ENCODE measurements at regions not wholly inside any gene's neighbourhood (a gene's known extent, or its start where the extent isn't known, plus 50 kb on each side); places are given as distances from the start of the nearest gene placed in this dataset.

DNA sequence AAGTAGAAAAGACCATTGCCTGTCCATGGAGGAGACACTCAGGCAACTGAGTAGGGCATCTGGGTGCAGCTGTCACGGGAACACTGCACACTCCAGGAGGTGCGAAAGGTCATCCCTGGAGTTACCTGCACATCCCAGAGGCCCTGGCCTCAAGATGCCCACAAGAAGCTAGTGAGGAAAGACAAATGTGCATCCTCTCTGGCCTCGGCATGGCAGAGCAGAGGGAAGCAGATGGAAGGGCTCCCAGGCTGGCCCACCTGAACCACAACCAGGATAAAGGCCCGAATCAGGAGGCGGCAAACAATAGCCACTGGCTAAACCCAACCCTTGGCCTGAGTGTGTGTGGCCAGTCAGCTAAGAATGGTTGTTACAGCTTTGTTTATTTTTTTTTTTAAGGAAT lies 231.7 kb downstream of the SYK start:
- H3K4me3 ChIP-seq (ENCODE audit: low read length), result no peak overlapping the region
- no peaks in the 10 kb centered on the region for H3K9me2 ChIP-seq (replicated peaks; ENCODE audit: control insufficient read depth, low read length)
- H3K27me3 ChIP-seq (ENCODE audit: control insufficient read depth, low read length), result peaks cover 11% of the 10 kb centered on the region
- H3K36me3 ChIP-seq (ENCODE audit: control insufficient read depth, low read length), result no peaks in the 10 kb centered on the region
- no peak overlapping the region for H3K4me2 ChIP-seq (ENCODE audit: low read length)
- no peaks in the 10 kb centered on the region for H4K20me1 ChIP-seq (ENCODE audit: control insufficient read depth, insufficient read depth, low read depth, low read length)
- H3K27ac ChIP-seq (ENCODE audit: low read depth, low read length), result no peak overlapping the region
- no peaks in the 10 kb centered on the region for H3K9me3 ChIP-seq (ENCODE audit: control insufficient read depth, insufficient read depth, low read length)
- H3K79me2 ChIP-seq (ENCODE audit: control insufficient read depth, low read length), result no peaks in the 10 kb centered on the region
- no peaks in the 10 kb centered on the region for H3F3A ChIP-seq (ENCODE audit: control insufficient read depth, insufficient read depth)
- peaks cover 36% of the 10 kb centered on the region for H3K4me1 ChIP-seq (ENCODE audit: control insufficient read depth, low read length)
- no peak for TF ChIP-seq EZH2phosphoT487 (IDR thresholded peaks at IDR 0.05; ENCODE audit: borderline replicate concordance, low read length)
- TF ChIP-seq, protein P1, sequence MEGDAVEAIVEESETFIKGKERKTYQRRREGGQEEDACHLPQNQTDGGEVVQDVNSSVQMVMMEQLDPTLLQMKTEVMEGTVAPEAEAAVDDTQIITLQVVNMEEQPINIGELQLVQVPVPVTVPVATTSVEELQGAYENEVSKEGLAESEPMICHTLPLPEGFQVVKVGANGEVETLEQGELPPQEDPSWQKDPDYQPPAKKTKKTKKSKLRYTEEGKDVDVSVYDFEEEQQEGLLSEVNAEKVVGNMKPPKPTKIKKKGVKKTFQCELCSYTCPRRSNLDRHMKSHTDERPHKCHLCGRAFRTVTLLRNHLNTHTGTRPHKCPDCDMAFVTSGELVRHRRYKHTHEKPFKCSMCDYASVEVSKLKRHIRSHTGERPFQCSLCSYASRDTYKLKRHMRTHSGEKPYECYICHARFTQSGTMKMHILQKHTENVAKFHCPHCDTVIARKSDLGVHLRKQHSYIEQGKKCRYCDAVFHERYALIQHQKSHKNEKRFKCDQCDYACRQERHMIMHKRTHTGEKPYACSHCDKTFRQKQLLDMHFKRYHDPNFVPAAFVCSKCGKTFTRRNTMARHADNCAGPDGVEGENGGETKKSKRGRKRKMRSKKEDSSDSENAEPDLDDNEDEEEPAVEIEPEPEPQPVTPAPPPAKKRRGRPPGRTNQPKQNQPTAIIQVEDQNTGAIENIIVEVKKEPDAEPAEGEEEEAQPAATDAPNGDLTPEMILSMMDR (IDR thresholded peaks at IDR 0.05; ENCODE audit: low read depth, low read length, poor library complexity, severe bottlenecking), result no peak

DNA sequence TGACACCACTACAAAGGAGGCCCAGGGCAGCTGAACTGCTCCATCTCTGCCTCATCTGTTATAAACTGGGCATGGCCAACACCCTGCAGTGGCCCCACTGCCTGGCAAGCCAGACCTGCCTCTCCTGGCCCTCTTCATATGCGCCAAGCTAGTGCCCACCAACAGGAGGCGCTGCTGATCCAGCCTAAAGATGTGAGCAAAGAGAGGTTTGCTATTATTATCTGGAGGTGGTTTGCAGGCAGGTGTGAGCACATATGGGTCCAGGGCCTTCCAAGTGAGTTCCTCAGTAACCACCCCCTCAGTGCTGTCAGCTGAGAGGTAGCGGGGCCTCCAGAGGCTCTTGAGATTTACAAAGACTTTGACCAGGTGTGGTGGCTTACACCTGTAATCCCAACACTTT lies 232.2 kb downstream of the SYK start:
- Histone ChIP-seq H4K20me1 (ENCODE audit: control insufficient read depth, insufficient read depth, low read depth, low read length) (no peaks in the 10 kb centered on the region), H3K79me2 (ENCODE audit: control insufficient read depth, low read length) (no peaks in the 10 kb centered on the region), H3K4me3 (ENCODE audit: low read length) (no peak overlapping the region), H3K4me2 (ENCODE audit: low read length) (no peak overlapping the region), H3K27ac (ENCODE audit: low read depth, low read length) (no peak overlapping the region), H3K9me3 (ENCODE audit: control insufficient read depth, insufficient read depth, low read length) (no peaks in the 10 kb centered on the region), H3K27me3 (ENCODE audit: control insufficient read depth, low read length) (peaks cover 11% of the 10 kb centered on the region), H3F3A (ENCODE audit: control insufficient read depth, insufficient read depth) (no peaks in the 10 kb centered on the region), H3K9me2 (replicated peaks; ENCODE audit: control insufficient read depth, low read length) (no peaks in the 10 kb centered on the region), H3K36me3 (ENCODE audit: control insufficient read depth, low read length) (no peaks in the 10 kb centered on the region), H3K4me1 (ENCODE audit: control insufficient read depth, low read length) (peaks cover 36% of the 10 kb centered on the region)
- no peak for TF ChIP-seq EZH2phosphoT487 (IDR thresholded peaks at IDR 0.05; ENCODE audit: borderline replicate concordance, low read length)
- TF ChIP-seq, protein P1 (IDR thresholded peaks at IDR 0.05; ENCODE audit: low read depth, low read length, poor library complexity, severe bottlenecking), result peak; percentile 93

DNA sequence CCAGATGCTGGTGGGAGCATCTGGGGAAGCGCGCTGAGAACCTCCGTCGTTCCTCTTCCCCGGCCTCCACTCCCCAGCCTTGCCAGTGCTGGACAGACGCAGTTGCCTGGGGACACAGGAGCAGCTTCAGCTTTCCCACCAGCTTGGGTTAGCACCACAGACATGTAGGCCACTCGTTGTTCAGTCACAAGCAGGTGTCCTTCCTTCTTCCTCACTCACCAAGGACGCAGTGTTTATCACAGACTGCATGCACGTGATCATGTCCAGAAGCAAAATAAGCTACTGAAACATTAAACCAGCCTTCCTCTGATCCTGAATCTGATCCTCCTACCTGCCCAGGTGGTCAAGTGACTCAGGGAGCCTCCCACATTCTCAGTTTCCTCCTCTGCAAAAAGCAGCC lies 232.9 kb downstream of the SYK start:
- Histone ChIP-seq H3K27me3 (ENCODE audit: control insufficient read depth, low read length) (peaks cover 11% of the 10 kb centered on the region), H3K4me3 (ENCODE audit: low read length) (no peak overlapping the region), H3K9me2 (replicated peaks; ENCODE audit: control insufficient read depth, low read length) (no peaks in the 10 kb centered on the region), H4K20me1 (ENCODE audit: control insufficient read depth, insufficient read depth, low read depth, low read length) (no peaks in the 10 kb centered on the region), H3K79me2 (ENCODE audit: control insufficient read depth, low read length) (no peaks in the 10 kb centered on the region), H3K4me1 (ENCODE audit: control insufficient read depth, low read length) (peaks cover 36% of the 10 kb centered on the region), H3F3A (ENCODE audit: control insufficient read depth, insufficient read depth) (no peaks in the 10 kb centered on the region), H3K36me3 (ENCODE audit: control insufficient read depth, low read length) (no peaks in the 10 kb centered on the region), H3K9me3 (ENCODE audit: control insufficient read depth, insufficient read depth, low read length) (no peaks in the 10 kb centered on the region), H3K4me2 (ENCODE audit: low read length) (no peak overlapping the region), H3K27ac (ENCODE audit: low read depth, low read length) (no peak overlapping the region)
- TF ChIP-seq, protein P1 (IDR thresholded peaks at IDR 0.05; ENCODE audit: low read depth, low read length, poor library complexity, severe bottlenecking), result no peak
- no peak for TF ChIP-seq EZH2phosphoT487 (IDR thresholded peaks at IDR 0.05; ENCODE audit: borderline replicate concordance, low read length)

Data from DOHH2 (cell line).